NCI-H510A (cell line): ENCODE measurements at regions not wholly inside any gene's neighbourhood (a gene's known extent, or its start where the extent isn't known, plus 50 kb on each side); places are given as distances from the start of the nearest gene placed in this dataset.

Experiments used
- DNase-seq: peaks from one replicate; lab custom pipeline; 2025; lab: John Stamatoyannopoulos, UW

DNA sequence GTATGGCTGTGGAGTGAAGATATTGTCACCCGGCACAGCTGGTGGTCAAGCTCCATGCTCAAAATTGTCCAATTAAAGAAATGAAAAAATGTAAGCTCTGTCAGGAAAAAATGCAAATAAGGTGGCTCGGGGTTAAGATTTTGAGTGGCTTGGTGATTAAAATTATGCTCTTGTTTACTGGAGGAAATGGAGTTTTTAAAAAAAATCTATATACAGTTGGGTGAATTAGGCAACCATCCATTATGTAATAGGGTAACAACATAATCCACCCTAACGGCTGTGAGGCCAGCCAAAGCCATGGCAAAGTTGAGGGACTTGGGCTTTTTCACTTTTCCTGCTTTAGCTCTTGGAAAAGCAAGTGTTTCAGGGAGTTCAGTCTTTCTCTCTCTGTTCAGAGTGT, 260.8 kb upstream of the HABP2 start:
- no peak for DNase-seq

- no peak for DNase-seq
These were observed 260.1 kb upstream of the HABP2 start for GRCh38 chr10:113292743-113293142.

DNA sequence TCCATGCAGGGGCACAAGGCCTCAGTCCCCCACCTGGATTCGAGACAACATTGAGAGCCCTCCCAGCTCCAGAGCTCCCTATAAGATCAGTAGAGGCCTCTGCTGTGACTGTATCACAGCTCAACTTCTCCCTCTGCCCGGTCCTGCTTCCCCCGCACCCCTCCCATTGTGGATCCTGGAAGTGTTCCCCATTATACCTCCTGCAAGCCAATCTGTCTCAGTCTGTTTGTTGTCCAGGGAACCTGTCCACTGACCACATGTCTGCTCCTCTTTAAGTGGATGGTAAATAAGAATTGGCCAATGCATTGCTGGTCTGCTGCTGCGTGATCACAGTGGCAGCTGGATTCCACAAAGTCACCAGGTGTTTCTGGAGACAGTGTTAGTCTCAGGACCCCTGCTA, 259.7 kb upstream of the HABP2 start:
- no peak for DNase-seq

- DNase-seq: no peak
These were observed 258.0 kb upstream of the HABP2 start for GRCh38 chr10:113294868-113295267.

- no peak for DNase-seq
These were observed 255.6 kb upstream of the HABP2 start for GRCh38 chr10:113297226-113297625.

DNA sequence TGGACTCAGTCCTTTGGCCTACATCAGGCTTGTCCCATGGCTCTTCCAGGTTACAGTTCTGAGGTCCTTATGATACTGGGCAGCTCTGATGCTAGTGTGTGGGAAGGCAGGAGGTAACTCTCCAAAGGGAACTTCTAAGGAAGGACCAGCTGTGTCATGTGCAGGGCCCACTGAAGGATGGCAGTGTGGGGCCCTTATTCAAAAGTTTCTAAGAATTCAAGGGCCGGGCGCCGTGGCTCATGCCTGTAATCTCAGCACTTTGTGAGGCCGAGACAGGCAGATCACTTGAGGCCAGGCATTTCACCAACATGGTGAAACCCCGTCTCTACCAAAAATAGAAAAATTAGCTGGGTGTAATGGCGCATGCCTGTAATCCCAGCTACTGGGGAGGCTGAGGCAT, 254.2 kb upstream of the HABP2 start:
- no peak for DNase-seq

DNA sequence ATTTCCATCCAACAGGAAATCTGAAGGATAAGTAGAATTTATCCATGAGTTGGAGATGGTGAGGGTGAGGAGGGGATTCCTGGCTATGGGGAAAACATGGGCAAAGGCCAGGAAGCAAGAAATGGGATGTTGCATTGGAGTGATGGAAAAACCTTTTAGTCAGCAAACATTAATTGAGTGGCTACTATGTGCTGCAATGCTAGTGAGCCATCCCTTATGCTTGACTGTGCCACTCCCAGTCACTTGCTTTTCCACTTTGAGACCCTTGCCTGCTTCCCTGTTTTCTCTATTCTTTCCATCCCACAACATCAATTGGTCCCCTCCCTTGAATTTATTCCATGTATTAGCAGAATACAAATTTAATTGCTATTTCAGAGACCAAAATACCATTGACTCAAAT, 252.7 kb upstream of the HABP2 start:
- DNase-seq: no peak

- no peak for DNase-seq
These were observed 252.2 kb upstream of the HABP2 start for GRCh38 chr10:113300617-113301016.

DNA sequence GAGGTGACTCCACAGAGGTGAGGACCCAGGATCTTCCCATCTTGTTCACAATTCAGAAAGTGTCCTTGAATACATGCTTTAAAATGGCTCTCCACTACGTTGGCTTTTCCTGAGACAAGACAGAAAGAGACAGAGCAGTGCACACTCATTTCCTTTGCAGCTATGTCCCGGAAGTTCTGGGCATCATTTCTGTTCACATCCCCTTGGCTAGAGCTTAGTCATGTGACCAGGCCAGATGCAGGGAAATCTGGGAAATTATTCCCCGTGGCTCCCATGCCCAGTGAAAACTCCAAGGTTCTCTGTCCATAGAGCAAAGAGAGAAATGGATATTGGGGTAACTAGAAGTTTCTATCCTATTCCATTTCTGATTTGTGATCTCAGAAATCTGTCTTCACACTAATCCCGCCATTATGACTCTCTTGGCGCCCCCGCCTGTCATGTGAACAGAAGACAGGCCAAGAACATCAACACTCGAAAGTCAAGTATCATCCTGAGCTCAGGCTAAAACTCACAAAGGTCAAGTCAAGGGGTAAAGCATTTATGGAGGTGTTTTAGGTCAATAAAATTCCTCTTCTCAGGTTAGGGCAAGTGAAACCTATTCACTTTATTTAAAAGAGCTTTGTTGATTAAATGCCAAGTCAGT, 251.4 kb upstream of the HABP2 start:
- DNase-seq: no peak

- no peak for DNase-seq
These were observed 250.8 kb upstream of the HABP2 start for GRCh38 chr10:113302062-113302461.

DNA sequence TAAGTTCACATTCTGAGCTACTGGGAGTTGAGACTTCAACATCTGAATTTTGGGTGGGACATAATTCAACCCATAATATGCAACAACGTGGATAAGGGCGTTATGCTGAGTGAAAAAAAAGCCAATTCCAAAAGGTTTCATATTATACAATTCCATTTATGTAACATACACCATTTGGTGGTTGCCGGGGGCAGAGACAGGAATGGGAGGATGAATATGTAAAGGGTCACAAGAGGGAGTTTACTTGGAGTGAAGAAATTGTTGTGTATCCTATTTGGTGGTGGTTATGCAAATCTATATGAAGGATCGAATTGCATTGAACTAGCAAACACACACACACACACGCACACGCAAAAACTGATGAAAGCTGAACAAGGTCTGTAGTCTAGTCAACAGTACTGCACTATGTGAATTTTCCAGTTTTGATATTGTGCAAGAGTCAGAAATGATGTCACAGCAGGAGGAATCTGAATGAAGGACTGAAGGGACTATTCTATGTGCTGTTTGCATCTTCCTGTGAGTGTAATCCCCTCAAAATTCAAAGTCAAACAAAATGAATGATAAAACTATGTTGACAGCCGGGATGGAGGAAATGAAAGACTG, 249.2 kb upstream of the HABP2 start:
- DNase-seq: no peak

DNA sequence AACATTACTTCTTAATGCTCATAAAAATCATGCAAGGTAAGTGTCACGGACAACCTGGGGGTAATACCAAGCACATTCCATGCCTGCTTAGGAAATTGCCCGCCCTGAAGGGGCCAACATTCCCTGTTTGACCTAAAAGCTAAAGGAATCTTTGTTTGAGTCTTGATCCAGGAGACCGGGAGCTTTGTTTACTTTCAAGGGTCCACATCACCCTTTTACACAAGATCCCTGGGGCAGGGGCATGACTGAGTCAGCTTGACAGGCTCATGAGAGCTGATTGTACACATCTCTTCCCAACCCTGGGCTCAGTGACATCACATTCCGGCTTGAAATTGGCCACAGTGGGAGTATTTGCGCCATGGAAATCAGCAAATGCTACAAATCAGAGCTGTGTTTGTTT, 248.1 kb upstream of the HABP2 start:
- DNase-seq: no peak

- DNase-seq: no peak
These were observed 247.0 kb upstream of the HABP2 start for GRCh38 chr10:113305871-113306270.

DNA sequence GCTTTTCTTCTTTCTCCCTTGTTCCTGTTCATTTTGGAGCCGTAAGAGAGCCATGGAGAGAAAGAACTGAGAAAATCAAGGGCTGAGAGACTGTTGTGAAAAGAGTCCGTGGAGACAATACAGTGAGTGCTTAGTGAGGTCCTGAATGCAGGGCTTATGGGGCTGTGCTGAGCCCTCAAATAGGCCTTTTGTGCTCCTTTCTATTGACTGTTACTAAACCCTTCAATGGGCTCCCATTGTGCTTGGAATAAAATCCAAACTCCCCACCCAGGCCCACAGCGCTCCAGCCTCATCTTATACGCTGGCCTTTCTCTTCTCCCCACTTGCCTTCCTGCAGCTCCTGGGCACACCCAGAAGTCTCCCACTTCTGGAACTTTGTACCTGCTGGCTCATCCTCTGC, 243.1 kb upstream of the HABP2 start:
- no peak for DNase-seq

- DNase-seq: no peak
These were observed 242.5 kb upstream of the HABP2 start for GRCh38 chr10:113310347-113310746.

- DNase-seq: no peak
These were observed 239.7 kb upstream of the HABP2 start for GRCh38 chr10:113313048-113313602.

DNA sequence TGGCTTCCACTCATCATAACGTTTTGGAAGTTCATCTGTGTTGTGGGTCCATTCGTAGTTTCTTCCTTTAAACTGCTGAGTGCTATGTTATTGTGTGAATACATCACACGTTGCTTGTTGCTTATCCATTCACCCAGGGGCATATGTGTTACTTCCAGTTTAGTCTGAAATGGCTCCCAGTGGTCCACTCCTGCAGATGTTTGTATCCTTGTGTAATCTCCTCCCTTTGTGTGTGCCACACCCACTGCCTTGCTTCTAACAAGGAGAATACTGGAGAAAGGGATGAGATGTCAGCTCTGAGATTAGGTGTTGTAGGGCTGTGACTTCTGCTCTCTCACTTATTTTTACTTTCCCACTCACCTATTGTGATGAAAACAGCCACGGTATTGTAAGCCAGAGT, 239.1 kb upstream of the HABP2 start:
- no peak for DNase-seq

- DNase-seq: no peak
These were observed 236.3 kb upstream of the HABP2 start for GRCh38 chr10:113316506-113316905.

- no peak for DNase-seq
These were observed 235.4 kb upstream of the HABP2 start for GRCh38 chr10:113317489-113317888.

DNA sequence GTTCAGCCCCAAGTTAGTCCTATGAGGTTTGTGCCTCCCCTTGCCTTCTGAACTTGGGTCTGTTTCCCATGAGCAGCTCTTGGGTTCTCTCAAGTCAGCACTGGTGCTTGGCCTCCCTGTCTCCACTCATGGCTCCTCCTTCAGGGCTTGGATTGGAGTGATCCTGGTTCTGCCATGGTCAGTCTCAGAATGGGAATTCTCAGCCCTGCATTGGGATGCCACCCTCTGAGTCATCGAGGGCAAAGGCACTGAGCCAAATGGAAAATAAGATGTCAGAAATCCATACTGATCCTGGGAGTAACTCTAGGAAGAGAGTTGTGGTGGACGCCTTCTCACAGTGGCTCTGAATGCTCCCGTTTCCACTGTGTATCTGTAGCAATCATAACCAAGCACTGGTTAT, 233.4 kb upstream of the HABP2 start:
- DNase-seq: no peak

GRCh38 chr10:113320211-113320610, 232.6 kb upstream of the HABP2 start:
- DNase-seq: no peak

- DNase-seq: no peak
These were observed 231.9 kb upstream of the HABP2 start for GRCh38 chr10:113320987-113321386.

- DNase-seq: no peak
These were observed 230.0 kb upstream of the HABP2 start for GRCh38 chr10:113322843-113323242.

- DNase-seq: no peak
These were observed 228.9 kb upstream of the HABP2 start for GRCh38 chr10:113323985-113324384.
